GM12878 (cell line): ENCODE measurements at regions not wholly inside any gene's neighbourhood (a gene's known extent, or its start where the extent isn't known, plus 50 kb on each side); places are given as distances from the start of the nearest gene placed in this dataset.

Experiments
- ATAC-seq: fragments of 200-7000 bp; cut with Tn5 transposase; 3 replicates; pipeline ENCODE4 v1.9.1; 2020; ENCODE audit warnings: mild to moderate bottlenecking, moderate library complexity
- BruUV-seq: library from RNA; stranded (reverse); fragments of 400-500 nt; replicated peaks from 2 replicates; lab custom pipeline; 2021; lab: Mats Ljungman, UMichigan
- CTCF ChIA-PET: fragments of 300-600 bp; sonication (Branson Sonifier 250); formaldehyde crosslinking; extraction: SDS; loops from one replicate; lab custom pipeline; 2021; ENCODE audit warnings: inconsistent platforms; lab: Yijun Ruan, JAX
- POLR2A ChIA-PET: fragments of 350-600 bp; formaldehyde crosslinking; extraction: SDS; loops from one replicate; lab custom pipeline; 2021; ENCODE audit warnings: inconsistent platforms; lab: Charles Lee
- RAD21 ChIA-PET: fragments of 300-600 bp; sonication (Branson Sonifier 250); formaldehyde crosslinking; loops from one replicate; lab custom pipeline; 2023; ENCODE audit warnings: antibody characterized with exemption; ENCODE audit not compliant: unreplicated experiment; lab: Charles Lee
- SMC1A ChIA-PET: fragments of 300-600 bp; sonication (Branson Sonifier 250); formaldehyde crosslinking; loops from one replicate; lab custom pipeline; 2023; ENCODE audit not compliant: unreplicated experiment, uncharacterized antibody; lab: Charles Lee
- DNase-seq: peaks from one replicate; pipeline ENCODE4 v3.0.0-alpha.2; 2011; ENCODE audit warnings: low read depth, low spot score
- FAIRE-seq: peaks from 3 replicates; lab custom pipeline; 2011; peaks lifted over from hg19 to GRCh38; lab: Jason Lieb, UNC
- H2AFZ ChIP-seq: 2 replicates; pipeline ENCODE4 v1.6.0; 2011; ENCODE audit warnings: low read depth, low read length, control low read depth; ENCODE audit not compliant: control insufficient read depth
- H3K27ac ChIP-seq: 2 replicates; pipeline ENCODE4 v1.5.1; 2011; ENCODE audit warnings: control low read depth; ENCODE audit not compliant: control insufficient read depth, insufficient read depth
- H3K27me3 ChIP-seq, 2 experiments: replicated peaks in 1 of 2; 2 replicates each; pipeline versions ENCODE4 v1.6.0 to v1.6.1; 2011; ENCODE audit warnings: low read length in 1 of 2; ENCODE audit not compliant: control insufficient read depth in 2 of 2, insufficient read depth in 2 of 2
- H3K36me3 ChIP-seq, 2 experiments: 2 replicates each; pipeline ENCODE4 v1.5.1; 2011; ENCODE audit warnings: low read length in 1 of 2; ENCODE audit not compliant: control insufficient read depth in 2 of 2, insufficient read depth in 2 of 2
- H3K4me1 ChIP-seq: 2 replicates; pipeline ENCODE4 v1.6.1; 2011; ENCODE audit warnings: mild to moderate bottlenecking, low read length, moderate library complexity, mixed read lengths; ENCODE audit not compliant: control insufficient read depth, insufficient read depth
- H3K4me2 ChIP-seq: 2 replicates; pipeline ENCODE4 v1.6.0; 2011; ENCODE audit warnings: control low read depth; ENCODE audit not compliant: control insufficient read depth, insufficient read depth
- H3K4me3 ChIP-seq: fragments of 200-600 bp; sonication (generic); 2 replicates; pipeline ENCODE4 v1.5.1; 2016
- H3K79me2 ChIP-seq: 2 replicates; pipeline ENCODE4 v1.6.0; 2011; ENCODE audit warnings: low read length; ENCODE audit not compliant: control insufficient read depth, insufficient read depth
- H3K9ac ChIP-seq: 2 replicates; pipeline ENCODE4 v1.8.0; 2011; ENCODE audit warnings: low read length, control low read depth, mixed read lengths; ENCODE audit not compliant: control insufficient read depth, insufficient read depth
- H3K9me3 ChIP-seq: replicated peaks from 3 replicates; pipeline ENCODE4 v1.5.1; 2011; ENCODE audit warnings: mild to moderate bottlenecking, low read length; ENCODE audit not compliant: control insufficient read depth, insufficient read depth
- H4K20me1 ChIP-seq: 2 replicates; pipeline ENCODE4 v1.6.0; 2011; ENCODE audit not compliant: control insufficient read depth, insufficient read depth
- CBFB ChIP-seq: IDR thresholded peaks from 2 replicates; pipeline ENCODE4 v1.6.1; 2016; ENCODE audit warnings: antibody characterized with exemption, low read depth
- CREM ChIP-seq: IDR thresholded peaks from 2 replicates; pipeline ENCODE4 v1.6.1; 2014; ENCODE audit warnings: antibody characterized with exemption, low read depth
- KAT2A ChIP-seq: conservative IDR thresholded peaks from 2 replicates; pipeline ENCODE4 v1.6.1; 2011; ENCODE audit warnings: low read depth, low read length; ENCODE audit not compliant: control insufficient read depth
- KDM1A ChIP-seq: fragments of 200-600 bp; sonication (generic); IDR thresholded peaks from 2 replicates; pipeline ENCODE4 v1.6.1; 2016; ENCODE audit warnings: borderline replicate concordance
- MEF2B ChIP-seq: fragments of 450-650 bp; IDR thresholded peaks from 2 replicates; pipeline ENCODE4 v1.6.1; 2018; ENCODE audit warnings: mild to moderate bottlenecking, moderate library complexity; ENCODE audit not compliant: partially characterized antibody, poor library complexity, severe bottlenecking
- POLR2AphosphoS5 ChIP-seq: IDR thresholded peaks from 2 replicates; pipeline ENCODE4 v1.6.1; 2011; ENCODE audit warnings: mild to moderate bottlenecking, low read length, inconsistent platforms
- RAD51 ChIP-seq: fragments of 450-650 bp; IDR thresholded peaks from 2 replicates; pipeline ENCODE4 v1.6.1; 2016; ENCODE audit warnings: moderate library complexity, mild to moderate bottlenecking, inconsistent platforms
- SP1 ChIP-seq: IDR thresholded peaks from one replicate; pipeline ENCODE4 v1.6.1; 2011; ENCODE audit warnings: low read depth, low read length
- TARDBP ChIP-seq: IDR thresholded peaks from 2 replicates; pipeline ENCODE4 v1.6.1; 2016; ENCODE audit warnings: borderline replicate concordance
- WRNIP1 ChIP-seq: IDR thresholded peaks from 2 replicates; pipeline ENCODE4 v1.6.1; 2011; ENCODE audit warnings: low read depth, low read length, improper control_type of control experiment, borderline replicate concordance
- WGBS: methylation state at CpG from one replicate; pipeline ENCODE4 v1.1.6; 2016; ENCODE audit warnings: low lambda C conversion rate; ENCODE audit not compliant: insufficient replicate concordance, insufficient coverage; ENCODE audit errors: missing lambda C conversion rate; 5-methylcytosine and 5-hydroxymethylcytosine counted together
- in situ Hi-C: fragments of 300-500 bp; cut with MboI; formaldehyde crosslinking; loops from 9 replicates; pipeline ENCODE4 v1.14.3; 2018; ENCODE audit warnings: mixed read lengths
- intact Hi-C: fragments of 100-400 bp; cut with micrococcal nuclease; formaldehyde crosslinking; loops from one replicate; pipeline ENCODE4 v1.14.2; 2022; ENCODE audit not compliant: unreplicated experiment
- TF ChIP-seq, protein P1 (sequence below): fragments of 450-650 bp; IDR thresholded peaks from 2 replicates; pipeline ENCODE4 v1.6.1; 2017; ENCODE audit warnings: borderline replicate concordance

DNA sequence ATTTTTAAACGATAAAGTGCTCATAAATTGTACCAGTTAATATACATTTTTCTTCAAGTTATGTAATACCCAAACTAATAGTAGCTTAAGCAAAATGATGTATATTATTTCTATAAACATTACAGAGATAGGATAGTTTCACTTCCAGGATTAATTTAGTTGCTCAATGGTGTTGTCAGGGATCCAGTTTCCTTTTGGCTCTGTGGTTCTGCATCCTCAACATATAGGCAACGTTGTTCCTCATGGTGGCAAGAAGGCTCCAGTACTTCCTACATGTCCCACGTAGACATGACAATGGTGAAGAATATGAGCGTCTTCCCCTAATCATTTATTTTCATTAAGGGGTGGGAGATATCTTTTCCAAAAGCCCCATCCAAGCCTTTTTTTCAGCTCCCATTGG is 60.7 kb upstream of the DCD start:
- TF ChIP-seq CBFB (no peak), SP1 (no peak), TARDBP (no peak), CREM (no peak), MEF2B (no peak), KAT2A (no peak), WRNIP1 (no peak), KDM1A (no peak), POLR2AphosphoS5 (no peak), RAD51 (no peak)
- TF ChIP-seq, protein P1, sequence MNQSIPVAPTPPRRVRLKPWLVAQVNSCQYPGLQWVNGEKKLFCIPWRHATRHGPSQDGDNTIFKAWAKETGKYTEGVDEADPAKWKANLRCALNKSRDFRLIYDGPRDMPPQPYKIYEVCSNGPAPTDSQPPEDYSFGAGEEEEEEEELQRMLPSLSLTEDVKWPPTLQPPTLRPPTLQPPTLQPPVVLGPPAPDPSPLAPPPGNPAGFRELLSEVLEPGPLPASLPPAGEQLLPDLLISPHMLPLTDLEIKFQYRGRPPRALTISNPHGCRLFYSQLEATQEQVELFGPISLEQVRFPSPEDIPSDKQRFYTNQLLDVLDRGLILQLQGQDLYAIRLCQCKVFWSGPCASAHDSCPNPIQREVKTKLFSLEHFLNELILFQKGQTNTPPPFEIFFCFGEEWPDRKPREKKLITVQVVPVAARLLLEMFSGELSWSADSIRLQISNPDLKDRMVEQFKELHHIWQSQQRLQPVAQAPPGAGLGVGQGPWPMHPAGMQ: no peak
- H3K36me3 ChIP-seq: no peaks in the 10 kb centered on the region
- H3K4me2 ChIP-seq: no peak overlapping the region
- ChIA-PET SMC1A (interaction anchor here (1.3 kb wide), 1 partner anchor 11 kb away, joined by 3 read pairs; no protein-coding TSS in a partner anchor), POLR2A (interaction anchor here (0.8 kb wide), 1 partner anchor 134 kb away, joined by 12 read pairs; no protein-coding TSS in a partner anchor), RAD21 (no interaction called here), CTCF (interaction anchor here (0.7 kb wide), 1 partner anchor 50 kb away, joined by 3 read pairs; no protein-coding TSS in a partner anchor)
- H3K27ac ChIP-seq: no peak overlapping the region
- no peak overlapping the region for H2AFZ ChIP-seq
- in situ Hi-C loops (no loop called here), intact Hi-C loops (no loop called here)
- no peaks in the 10 kb centered on the region for H3K9me3 ChIP-seq
- H4K20me1 ChIP-seq: no peaks in the 10 kb centered on the region
- no peak overlapping the region for H3K4me3 ChIP-seq
- DNase-seq: no peak
- WGBS: 62% methylated on average over 4 of the region's 4 CpGs
- FAIRE-seq: no peak
- ATAC-seq: no peak
- no TSS peak for BruUV-seq
- no peaks in the 10 kb centered on the region; a peak in 1 of 4 replicates for H3K27me3 ChIP-seq
- no peaks in the 10 kb centered on the region for H3K79me2 ChIP-seq
- H3K9ac ChIP-seq: no peak overlapping the region
- no peaks in the 10 kb centered on the region for H3K4me1 ChIP-seq
